ENCODE measurements at regions not wholly inside any gene's neighbourhood (a gene's known extent, or its start where the extent isn't known, plus 50 kb on each side); places are given as distances from the start of the nearest gene placed in this dataset.

DNA sequence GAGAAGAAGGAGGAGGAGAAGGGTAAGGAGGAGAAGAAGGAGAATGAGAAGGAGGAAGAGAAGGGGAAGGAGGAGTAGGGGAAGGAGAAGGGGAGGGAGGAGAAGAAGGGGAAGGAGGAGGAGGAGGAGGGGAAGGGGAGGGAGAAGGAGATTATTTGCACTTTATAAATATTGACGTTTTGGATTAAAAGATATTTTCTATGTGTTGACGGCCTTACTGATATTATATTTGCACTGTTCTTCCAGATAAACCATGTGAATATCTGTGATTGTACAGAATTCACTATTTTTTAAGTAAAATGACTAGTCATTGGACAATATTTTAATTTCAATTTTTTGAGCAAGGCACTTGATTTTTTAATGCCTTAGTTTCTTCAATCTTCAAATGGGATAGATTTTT is 310.5 kb upstream of the DNAJC19 start:
- no peaks in the 10 kb centered on the region for H3K27me3 ChIP-seq
- no peak for DNase-seq

DNA sequence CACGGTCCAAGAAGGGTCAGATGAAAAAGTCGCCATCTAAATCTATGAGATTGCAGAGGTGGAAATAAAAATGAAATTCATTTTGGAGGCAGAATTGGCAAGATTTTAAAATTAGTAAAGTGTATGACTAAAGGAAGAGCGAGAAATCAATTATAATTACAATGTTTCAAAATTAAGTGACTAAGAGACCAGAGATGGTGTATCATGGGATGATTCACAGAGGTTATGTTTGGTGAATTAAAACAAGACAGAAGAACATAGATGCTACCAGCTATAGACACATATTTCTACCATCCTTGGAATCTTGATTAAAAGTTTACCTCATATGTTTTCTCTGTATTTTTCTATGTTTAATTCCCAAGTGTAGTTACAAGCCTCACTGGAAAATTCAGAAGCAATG is 308.9 kb upstream of the DNAJC19 start:
- no peaks in the 10 kb centered on the region for H3K9me3 ChIP-seq
- TF ChIP-seq, protein P1, sequence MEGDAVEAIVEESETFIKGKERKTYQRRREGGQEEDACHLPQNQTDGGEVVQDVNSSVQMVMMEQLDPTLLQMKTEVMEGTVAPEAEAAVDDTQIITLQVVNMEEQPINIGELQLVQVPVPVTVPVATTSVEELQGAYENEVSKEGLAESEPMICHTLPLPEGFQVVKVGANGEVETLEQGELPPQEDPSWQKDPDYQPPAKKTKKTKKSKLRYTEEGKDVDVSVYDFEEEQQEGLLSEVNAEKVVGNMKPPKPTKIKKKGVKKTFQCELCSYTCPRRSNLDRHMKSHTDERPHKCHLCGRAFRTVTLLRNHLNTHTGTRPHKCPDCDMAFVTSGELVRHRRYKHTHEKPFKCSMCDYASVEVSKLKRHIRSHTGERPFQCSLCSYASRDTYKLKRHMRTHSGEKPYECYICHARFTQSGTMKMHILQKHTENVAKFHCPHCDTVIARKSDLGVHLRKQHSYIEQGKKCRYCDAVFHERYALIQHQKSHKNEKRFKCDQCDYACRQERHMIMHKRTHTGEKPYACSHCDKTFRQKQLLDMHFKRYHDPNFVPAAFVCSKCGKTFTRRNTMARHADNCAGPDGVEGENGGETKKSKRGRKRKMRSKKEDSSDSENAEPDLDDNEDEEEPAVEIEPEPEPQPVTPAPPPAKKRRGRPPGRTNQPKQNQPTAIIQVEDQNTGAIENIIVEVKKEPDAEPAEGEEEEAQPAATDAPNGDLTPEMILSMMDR (IDR thresholded peaks at IDR 0.05; ENCODE audit: low read depth, low read length): no peak
- H3K36me3 ChIP-seq: no peaks in the 10 kb centered on the region
- 0 out of 2 replicates have a peak, but pooled peaks cover 3% of the 10 kb centered on the region for H3K4me1 ChIP-seq
- H3K4me3 ChIP-seq (ENCODE audit: low read depth, low read length): no peak overlapping the region
- H3K27me3 ChIP-seq: no peaks in the 10 kb centered on the region
- no peak for DNase-seq

More for the DNA sequence above, 310.5 kb upstream of the DNAJC19 start:
- 0 out of 2 replicates have a peak, but pooled peaks cover 3% of the 10 kb centered on the region for H3K4me1 ChIP-seq
- TF ChIP-seq, protein P1 (IDR thresholded peaks at IDR 0.05; ENCODE audit: low read depth, low read length): no peak
- H3K36me3 ChIP-seq: no peaks in the 10 kb centered on the region
- H3K4me3 ChIP-seq (ENCODE audit: low read depth, low read length): no peak overlapping the region
- H3K9me3 ChIP-seq: no peaks in the 10 kb centered on the region

GRCh38 chr3:181292984-181293383 is 303.4 kb upstream of the DNAJC19 start:
- H3K9me3 ChIP-seq: no peaks in the 10 kb centered on the region
- peaks cover 3% of the 10 kb centered on the region; the same call in 1 of the 2 replicates for H3K4me1 ChIP-seq
- H3K27me3 ChIP-seq: no peaks in the 10 kb centered on the region
- no peaks in the 10 kb centered on the region for H3K36me3 ChIP-seq
- H3K4me3 ChIP-seq (ENCODE audit: low read depth, low read length): no peak overlapping the region
- TF ChIP-seq, protein P1 (IDR thresholded peaks at IDR 0.05; ENCODE audit: low read depth, low read length): no peak
- DNase-seq: no peak

GRCh38 chr3:181290941-181291340 is 301.4 kb upstream of the DNAJC19 start:
- H3K9me3 ChIP-seq: no peaks in the 10 kb centered on the region
- TF ChIP-seq, protein P1 (IDR thresholded peaks at IDR 0.05; ENCODE audit: low read depth, low read length): no peak
- H3K27me3 ChIP-seq: no peaks in the 10 kb centered on the region
- H3K4me1 ChIP-seq: peaks cover 3% of the 10 kb centered on the region; the same call in 1 of the 2 replicates
- no peak for DNase-seq
- H3K36me3 ChIP-seq: no peaks in the 10 kb centered on the region
- H3K4me3 ChIP-seq (ENCODE audit: low read depth, low read length): no peak overlapping the region

- no peaks in the 10 kb centered on the region for H3K36me3 ChIP-seq
- no peaks in the 10 kb centered on the region for H3K9me3 ChIP-seq
- DNase-seq: no peak
- peaks cover 3% of the 10 kb centered on the region; the same call in 1 of the 2 replicates for H3K4me1 ChIP-seq
- H3K27me3 ChIP-seq: no peaks in the 10 kb centered on the region
- TF ChIP-seq, protein P1 (IDR thresholded peaks at IDR 0.05; ENCODE audit: low read depth, low read length): no peak
- no peak overlapping the region for H3K4me3 ChIP-seq (ENCODE audit: low read depth, low read length)
Measured at GRCh38 chr3:181289306-181289705, 299.8 kb upstream of the DNAJC19 start.

DNA sequence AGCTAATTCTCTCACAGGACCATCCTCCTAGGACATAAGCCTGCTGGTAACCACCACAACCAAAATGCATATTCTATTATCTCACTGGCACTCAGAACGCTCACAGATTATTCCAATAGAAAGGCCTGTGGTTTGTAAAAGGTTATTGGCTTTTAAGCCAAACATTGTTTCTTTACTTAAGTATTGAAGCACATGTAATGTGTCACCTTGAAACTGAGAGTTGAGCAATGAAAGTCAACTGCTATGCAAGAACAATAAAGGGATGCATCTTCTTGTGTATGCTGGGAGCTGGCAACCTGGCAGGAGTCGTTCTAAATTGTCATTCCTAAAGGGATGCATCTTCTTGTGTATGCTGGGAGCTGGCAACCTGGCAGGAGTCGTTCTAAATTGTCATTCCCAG is 298.6 kb upstream of the DNAJC19 start:
- Histone ChIP-seq H3K9me3 (no peaks in the 10 kb centered on the region), H3K4me1 (peaks cover 3% of the 10 kb centered on the region; the same call in 1 of the 2 replicates), H3K27me3 (no peaks in the 10 kb centered on the region), H3K4me3 (ENCODE audit: low read depth, low read length) (no peak overlapping the region), H3K36me3 (no peaks in the 10 kb centered on the region)
- no peak for DNase-seq
- TF ChIP-seq, protein P1 (IDR thresholded peaks at IDR 0.05; ENCODE audit: low read depth, low read length): no peak

All from BE2C (cell line).